Omental fat pad (tissue), 3 donors: ENCODE measurements at regions not wholly inside any gene's neighbourhood (a gene's known extent, or its start where the extent isn't known, plus 50 kb on each side); places are given as distances from the start of the nearest gene placed in this dataset. TPM values are rescaled to one million over a fixed set of nuclear protein-coding genes. Genes with fewer than 3 reads are reported as not detected.

ENCODE experiments used
- ATAC-seq: fragments of 150-250 bp; one replicate; pipeline ENCODE4 v1.9.1; 2016; ENCODE audit warnings: mild to moderate bottlenecking, moderate library complexity; ENCODE audit not compliant: low FRiP score
- DNase-seq: peaks from one replicate; pipeline ENCODE4 v3.0.0-alpha.2; 2019; ENCODE audit warnings: low spot score
- small RNA-seq: library from RNA; depleted of rRNA; stranded (forward); fragments of <200 nt; gene quantifications from one replicate; pipeline ENCODE3, GENCODE V24; 2016
- TF ChIP-seq, protein P1 (sequence below), 3 donors: fragments of 450-650 bp; IDR thresholded peaks; one replicate each; pipeline ENCODE4 v1.5.1; 2016 to 2017; ENCODE audit warnings: antibody characterized with exemption in 3 of 3, mild to moderate bottlenecking in 3 of 3, moderate library complexity in 2 of 3

DNA sequence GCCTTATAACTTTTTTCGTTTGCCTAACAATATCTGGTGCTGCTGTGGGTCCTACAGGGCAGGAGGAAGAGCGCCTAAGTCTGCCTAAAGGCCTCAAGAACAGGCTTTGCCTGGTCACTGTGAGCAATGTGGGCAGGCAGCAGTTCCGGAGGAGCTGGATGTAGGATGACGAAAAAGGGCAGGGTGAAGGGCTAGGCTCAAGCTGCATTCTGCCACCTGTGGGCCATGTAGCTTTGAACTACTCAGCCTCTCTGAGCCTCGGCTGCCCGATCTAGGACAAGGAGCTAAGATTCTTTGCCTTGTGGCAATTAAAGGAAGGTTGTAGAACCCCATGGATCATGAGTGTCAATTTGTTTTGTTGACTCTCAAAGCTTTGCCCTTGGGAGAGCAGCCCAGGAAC lies 57.1 kb upstream of the MAMLD1 start:
- ATAC-seq, result no peak
- DNase-seq, result no peak
- TF ChIP-seq, protein P1, sequence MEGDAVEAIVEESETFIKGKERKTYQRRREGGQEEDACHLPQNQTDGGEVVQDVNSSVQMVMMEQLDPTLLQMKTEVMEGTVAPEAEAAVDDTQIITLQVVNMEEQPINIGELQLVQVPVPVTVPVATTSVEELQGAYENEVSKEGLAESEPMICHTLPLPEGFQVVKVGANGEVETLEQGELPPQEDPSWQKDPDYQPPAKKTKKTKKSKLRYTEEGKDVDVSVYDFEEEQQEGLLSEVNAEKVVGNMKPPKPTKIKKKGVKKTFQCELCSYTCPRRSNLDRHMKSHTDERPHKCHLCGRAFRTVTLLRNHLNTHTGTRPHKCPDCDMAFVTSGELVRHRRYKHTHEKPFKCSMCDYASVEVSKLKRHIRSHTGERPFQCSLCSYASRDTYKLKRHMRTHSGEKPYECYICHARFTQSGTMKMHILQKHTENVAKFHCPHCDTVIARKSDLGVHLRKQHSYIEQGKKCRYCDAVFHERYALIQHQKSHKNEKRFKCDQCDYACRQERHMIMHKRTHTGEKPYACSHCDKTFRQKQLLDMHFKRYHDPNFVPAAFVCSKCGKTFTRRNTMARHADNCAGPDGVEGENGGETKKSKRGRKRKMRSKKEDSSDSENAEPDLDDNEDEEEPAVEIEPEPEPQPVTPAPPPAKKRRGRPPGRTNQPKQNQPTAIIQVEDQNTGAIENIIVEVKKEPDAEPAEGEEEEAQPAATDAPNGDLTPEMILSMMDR (IDR thresholded peaks at IDR 0.05), result no peak

DNA sequence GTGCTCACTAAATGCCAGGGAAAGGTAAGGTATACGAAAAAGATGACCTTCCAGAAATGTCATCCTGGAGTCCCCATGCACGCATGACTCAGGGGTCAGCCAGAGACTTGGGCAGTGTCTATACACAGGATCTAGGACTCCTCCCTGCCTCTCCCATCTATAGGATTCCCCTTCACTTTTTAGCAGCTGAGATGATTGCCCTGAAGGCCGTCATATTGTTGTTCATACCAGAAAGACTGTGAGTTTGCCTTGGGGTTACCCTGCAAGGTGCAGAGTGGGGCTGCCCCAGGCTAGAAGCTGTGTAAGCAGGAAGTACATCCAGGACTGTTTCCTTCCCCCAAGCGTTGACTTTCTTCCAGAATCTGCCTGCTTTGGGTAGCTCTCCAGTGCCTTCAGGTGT lies 55.1 kb upstream of the MAMLD1 start:
- ATAC-seq, result no peak
- DNase-seq, result no peak
- TF ChIP-seq, protein P1 (IDR thresholded peaks at IDR 0.05), result no peak

DNA sequence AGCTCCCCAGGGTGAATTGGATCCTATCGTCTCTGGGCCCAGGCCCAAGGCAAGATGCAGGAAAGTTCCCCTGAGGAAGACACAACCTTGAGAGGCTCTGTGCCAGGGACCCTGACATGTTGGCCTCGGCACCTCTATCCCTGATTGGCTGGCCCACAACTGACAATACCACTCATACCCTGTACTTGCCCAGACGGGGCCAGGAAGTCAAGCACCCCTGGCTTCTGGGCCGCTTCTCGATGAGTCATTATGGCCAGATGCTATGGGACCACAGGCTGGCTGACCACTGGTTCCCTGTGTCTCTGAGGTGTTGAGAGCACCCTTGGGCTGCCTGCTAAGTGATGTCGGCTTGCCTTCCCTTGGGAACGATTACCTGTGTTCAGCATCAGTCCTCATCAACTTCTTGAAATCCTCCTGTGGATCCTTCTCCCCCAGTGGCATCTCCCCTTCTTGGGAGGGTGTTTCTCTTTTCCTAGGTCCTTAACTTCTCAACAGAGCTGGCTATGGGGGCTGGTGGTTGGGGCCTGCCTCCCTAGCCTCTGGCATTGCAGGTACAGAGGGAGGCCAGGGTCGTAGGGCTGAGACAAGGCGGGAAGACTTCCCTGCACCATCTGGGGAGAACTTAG lies 54.5 kb upstream of the MAMLD1 start:
- no peak for DNase-seq
- no peak for ATAC-seq
- TF ChIP-seq, protein P1 (IDR thresholded peaks at IDR 0.05), result no peak

DNA sequence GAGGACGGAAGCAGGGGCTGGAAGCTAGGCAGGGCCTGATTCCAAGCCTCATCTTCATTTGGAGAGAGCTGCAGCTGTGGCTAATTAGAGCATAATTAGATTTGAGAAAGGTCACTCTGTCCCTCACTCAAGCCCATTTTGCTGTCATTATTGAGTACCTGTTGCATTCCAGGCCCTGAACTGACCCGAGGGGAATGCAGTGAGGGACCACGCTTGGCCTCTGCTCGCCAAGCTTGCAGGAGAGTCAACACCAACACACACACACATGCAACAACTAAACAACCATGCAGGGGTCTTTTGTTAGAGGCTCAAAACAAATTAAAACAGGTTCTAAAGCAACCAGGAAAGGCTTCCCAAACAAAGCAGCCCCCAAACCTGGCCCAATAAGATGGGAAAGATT lies 52.7 kb upstream of the MAMLD1 start:
- ATAC-seq (no peak), DNase-seq (no peak)
- TF ChIP-seq, protein P1 (IDR thresholded peaks at IDR 0.05), result no peak

DNA sequence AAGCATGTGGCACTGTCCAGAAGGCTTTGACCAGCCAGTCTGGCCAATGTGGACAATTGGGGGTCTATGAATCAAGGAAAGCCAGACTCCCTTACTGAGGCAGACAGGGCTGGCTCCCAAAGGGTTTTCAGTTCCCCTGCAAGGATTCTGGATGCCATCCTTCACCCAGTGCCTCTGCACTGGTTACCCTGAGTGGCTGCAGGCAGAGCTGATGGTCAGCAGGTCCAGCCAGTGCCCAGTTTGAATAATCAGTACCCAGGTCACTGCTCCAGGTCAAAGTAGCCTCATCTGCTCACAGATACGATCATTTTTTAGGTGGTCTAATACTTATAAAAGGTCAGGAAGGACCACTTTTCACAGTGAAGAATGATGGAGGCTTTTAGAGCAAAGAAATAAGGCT lies 52.2 kb upstream of the MAMLD1 start:
- TF ChIP-seq, protein P1 (IDR thresholded peaks at IDR 0.05), result no peak
- DNase-seq, result no peak
- ATAC-seq, result no peak

DNA sequence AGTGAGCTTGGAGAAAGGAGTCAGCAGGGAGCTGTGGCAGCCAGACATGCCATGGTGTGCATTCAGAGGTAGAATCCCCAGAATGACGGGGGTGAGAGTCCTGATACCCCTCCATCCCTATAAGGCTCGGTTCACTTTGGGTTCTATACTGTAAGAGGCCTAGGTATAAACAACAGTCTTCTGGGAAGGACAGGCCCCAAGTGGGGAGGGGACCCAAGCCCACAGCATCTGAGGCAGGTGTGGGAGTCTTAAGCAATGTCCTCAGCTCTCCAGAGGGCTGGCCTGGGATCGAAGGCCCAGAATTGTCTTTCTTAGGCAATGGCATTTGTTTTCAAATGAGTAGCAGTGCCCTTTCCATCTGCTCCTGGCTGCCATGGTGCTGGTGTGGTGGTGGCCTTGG lies 50.2 kb upstream of the MAMLD1 start:
- DNase-seq (no peak), ATAC-seq (no peak)
- TF ChIP-seq, protein P1 (IDR thresholded peaks at IDR 0.05), result no peak

Small RNAs in the stretch of these regions (small RNA-seq; reads per million reads assigned to genes)
- not detected for gene MIR2114
